ENCODE measurements at regions not wholly inside any gene's neighbourhood (a gene's known extent, or its start where the extent isn't known, plus 50 kb on each side); places are given as distances from the start of the nearest gene placed in this dataset.
"Not testable (repeated sequence)": the region's sequence is repeated elsewhere in the genome, so short reads cannot be mapped to it uniquely, and the experiment has no call there.

DNA sequence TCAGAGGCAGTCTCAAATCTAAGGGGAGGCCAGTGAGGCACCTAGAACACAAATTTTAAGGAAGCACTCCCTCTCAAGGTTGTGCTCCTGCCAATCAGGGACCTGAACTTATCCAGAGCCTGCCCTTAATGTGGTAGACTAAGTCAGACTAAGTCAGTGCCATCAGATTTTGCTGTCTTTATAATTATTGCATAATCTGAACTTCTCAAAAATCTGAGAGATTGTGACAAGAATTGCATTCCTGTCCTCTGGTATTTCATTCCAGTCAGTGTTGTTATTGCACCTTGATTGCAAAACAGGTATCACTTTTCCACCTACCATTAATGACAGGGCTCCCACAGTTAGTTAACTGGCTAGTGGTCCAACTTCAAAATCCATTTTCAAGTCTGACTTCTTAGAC is 197.1 kb upstream of the HCN1 start:
- intact Hi-C loops (cut with micrococcal nuclease; ENCODE audit: unreplicated experiment): no loop called here
- H3K4me1 ChIP-seq (ENCODE audit: control insufficient read depth, insufficient read depth, low read length): no peaks in the 10 kb centered on the region
- POLR2A ChIA-PET: no interaction called here

DNA sequence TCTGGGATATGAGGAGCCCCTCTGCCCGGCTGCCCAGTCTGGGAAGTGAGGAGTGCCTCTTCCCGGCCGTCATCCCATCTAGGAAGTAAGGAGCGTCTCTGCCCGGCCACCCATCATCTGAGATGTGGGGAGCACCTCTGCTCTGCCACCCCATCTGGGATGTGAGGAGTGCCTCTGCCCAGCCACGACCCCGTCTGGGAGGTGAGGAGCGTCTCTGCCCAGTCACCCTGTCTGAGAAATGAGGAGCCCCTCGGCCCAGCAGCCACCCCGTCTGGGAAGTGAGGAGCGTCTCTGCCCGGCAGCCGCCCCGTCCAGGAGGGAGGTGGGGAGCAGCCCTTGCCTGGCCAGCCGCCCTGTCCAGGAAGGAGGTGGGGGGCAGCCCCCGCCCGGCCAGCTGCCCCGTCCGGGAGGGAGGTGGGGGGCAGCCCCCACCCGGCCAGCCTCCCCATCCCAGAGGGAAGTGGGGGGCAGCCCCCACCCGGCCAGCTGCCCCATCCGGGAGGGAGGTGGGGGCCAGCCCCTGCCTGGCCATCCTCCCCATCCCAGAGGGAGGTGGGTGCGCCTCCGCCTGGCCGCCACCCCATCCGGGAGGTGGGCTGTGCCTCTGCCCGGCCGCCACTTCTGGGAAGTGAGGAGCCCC is 194.4 kb upstream of the HCN1 start:
- in situ Hi-C loops (cut with HindIII; ENCODE audit: low pct_unique_long_range_greater_than_20kb, low sequenced_read_pairs); H3K4me3 ChIP-seq (ENCODE audit: low read depth in 2 of 2, low read length in 2 of 2); DNase-seq (ENCODE audit: low read depth, low spot score); H3K27me3 ChIP-seq (ENCODE audit: control insufficient read depth, insufficient read depth, low read length); H3K36me3 ChIP-seq (ENCODE audit: control insufficient read depth, insufficient read depth, low read length); H3K4me1 ChIP-seq (ENCODE audit: control insufficient read depth, insufficient read depth, low read length); POLR2A ChIA-PET; intact Hi-C loops (cut with micrococcal nuclease; ENCODE audit: unreplicated experiment); H3K27ac ChIP-seq (ENCODE audit: low read length); ATAC-seq; BruUV-seq (replicated peaks); H3K9me3 ChIP-seq (ENCODE audit: control insufficient read depth, insufficient read depth, low read depth, low read length); CTCF ChIA-PET: not testable (repeated sequence)

More for the DNA sequence above, 197.1 kb upstream of the HCN1 start:
- CTCF ChIA-PET: no interaction called here
- H3K36me3 ChIP-seq (ENCODE audit: control insufficient read depth, insufficient read depth, low read length): no peaks in the 10 kb centered on the region
- ATAC-seq (no peak), DNase-seq (ENCODE audit: low read depth, low spot score) (no peak)
- H3K27me3 ChIP-seq (ENCODE audit: control insufficient read depth, insufficient read depth, low read length): no peaks in the 10 kb centered on the region
- H3K27ac ChIP-seq (ENCODE audit: low read length): no peak overlapping the region
- in situ Hi-C loops (cut with HindIII; ENCODE audit: low pct_unique_long_range_greater_than_20kb, low sequenced_read_pairs): no loop called here
- H3K4me3 ChIP-seq (ENCODE audit: low read depth in 2 of 2, low read length in 2 of 2): no peak overlapping the region
- no TSS peak for BruUV-seq (replicated peaks)
- H3K9me3 ChIP-seq (ENCODE audit: control insufficient read depth, insufficient read depth, low read depth, low read length): peaks cover 3% of the 10 kb centered on the region; the same call in 1 of the 2 replicates
- TF ChIP-seq POLR2AphosphoS5 (IDR thresholded peaks at IDR 0.05; ENCODE audit: low read depth, low read length): no peak
- TF ChIP-seq, protein P1, sequence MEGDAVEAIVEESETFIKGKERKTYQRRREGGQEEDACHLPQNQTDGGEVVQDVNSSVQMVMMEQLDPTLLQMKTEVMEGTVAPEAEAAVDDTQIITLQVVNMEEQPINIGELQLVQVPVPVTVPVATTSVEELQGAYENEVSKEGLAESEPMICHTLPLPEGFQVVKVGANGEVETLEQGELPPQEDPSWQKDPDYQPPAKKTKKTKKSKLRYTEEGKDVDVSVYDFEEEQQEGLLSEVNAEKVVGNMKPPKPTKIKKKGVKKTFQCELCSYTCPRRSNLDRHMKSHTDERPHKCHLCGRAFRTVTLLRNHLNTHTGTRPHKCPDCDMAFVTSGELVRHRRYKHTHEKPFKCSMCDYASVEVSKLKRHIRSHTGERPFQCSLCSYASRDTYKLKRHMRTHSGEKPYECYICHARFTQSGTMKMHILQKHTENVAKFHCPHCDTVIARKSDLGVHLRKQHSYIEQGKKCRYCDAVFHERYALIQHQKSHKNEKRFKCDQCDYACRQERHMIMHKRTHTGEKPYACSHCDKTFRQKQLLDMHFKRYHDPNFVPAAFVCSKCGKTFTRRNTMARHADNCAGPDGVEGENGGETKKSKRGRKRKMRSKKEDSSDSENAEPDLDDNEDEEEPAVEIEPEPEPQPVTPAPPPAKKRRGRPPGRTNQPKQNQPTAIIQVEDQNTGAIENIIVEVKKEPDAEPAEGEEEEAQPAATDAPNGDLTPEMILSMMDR (IDR thresholded peaks at IDR 0.05): no peak
- TF ChIP-seq SIN3A (IDR thresholded peaks at IDR 0.05; ENCODE audit: borderline replicate concordance, insufficient read depth, low read depth, low read length): no peak
- TF ChIP-seq TCF7L2 (IDR thresholded peaks at IDR 0.05; ENCODE audit: low read depth, low read length): no peak
- TF ChIP-seq, protein P2, sequence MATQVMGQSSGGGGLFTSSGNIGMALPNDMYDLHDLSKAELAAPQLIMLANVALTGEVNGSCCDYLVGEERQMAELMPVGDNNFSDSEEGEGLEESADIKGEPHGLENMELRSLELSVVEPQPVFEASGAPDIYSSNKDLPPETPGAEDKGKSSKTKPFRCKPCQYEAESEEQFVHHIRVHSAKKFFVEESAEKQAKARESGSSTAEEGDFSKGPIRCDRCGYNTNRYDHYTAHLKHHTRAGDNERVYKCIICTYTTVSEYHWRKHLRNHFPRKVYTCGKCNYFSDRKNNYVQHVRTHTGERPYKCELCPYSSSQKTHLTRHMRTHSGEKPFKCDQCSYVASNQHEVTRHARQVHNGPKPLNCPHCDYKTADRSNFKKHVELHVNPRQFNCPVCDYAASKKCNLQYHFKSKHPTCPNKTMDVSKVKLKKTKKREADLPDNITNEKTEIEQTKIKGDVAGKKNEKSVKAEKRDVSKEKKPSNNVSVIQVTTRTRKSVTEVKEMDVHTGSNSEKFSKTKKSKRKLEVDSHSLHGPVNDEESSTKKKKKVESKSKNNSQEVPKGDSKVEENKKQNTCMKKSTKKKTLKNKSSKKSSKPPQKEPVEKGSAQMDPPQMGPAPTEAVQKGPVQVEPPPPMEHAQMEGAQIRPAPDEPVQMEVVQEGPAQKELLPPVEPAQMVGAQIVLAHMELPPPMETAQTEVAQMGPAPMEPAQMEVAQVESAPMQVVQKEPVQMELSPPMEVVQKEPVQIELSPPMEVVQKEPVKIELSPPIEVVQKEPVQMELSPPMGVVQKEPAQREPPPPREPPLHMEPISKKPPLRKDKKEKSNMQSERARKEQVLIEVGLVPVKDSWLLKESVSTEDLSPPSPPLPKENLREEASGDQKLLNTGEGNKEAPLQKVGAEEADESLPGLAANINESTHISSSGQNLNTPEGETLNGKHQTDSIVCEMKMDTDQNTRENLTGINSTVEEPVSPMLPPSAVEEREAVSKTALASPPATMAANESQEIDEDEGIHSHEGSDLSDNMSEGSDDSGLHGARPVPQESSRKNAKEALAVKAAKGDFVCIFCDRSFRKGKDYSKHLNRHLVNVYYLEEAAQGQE (IDR thresholded peaks at IDR 0.05; ENCODE audit: insufficient read depth in 1 of 2, low read depth in 2 of 2, low read length in 1 of 2): no peak

DNA sequence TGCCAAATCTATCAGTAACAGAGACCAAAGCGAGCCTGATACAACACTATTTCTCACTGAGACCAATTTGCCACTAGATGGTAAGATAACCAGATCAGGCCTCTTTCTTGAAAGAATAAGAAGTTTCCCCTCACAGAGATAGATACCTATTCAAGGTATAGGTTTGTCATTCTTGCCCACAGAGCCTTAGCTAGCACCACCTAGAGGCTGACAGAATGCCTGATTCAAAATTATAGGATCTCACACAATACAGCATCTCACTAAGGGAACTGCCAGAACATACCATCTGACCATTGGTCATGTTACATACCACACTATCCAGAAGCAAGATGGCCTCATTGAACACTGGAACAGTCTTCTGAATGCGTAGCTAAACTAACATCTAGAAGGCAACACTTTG is 166.6 kb upstream of the HCN1 start:
- intact Hi-C loops (cut with micrococcal nuclease; ENCODE audit: unreplicated experiment) (no loop called here), in situ Hi-C loops (cut with HindIII; ENCODE audit: low pct_unique_long_range_greater_than_20kb, low sequenced_read_pairs) (no loop called here)
- H3K4me1 ChIP-seq (ENCODE audit: control insufficient read depth, insufficient read depth, low read length): no peaks in the 10 kb centered on the region
- ATAC-seq (no peak), DNase-seq (ENCODE audit: low read depth, low spot score) (no peak)
- H3K9me3 ChIP-seq (ENCODE audit: control insufficient read depth, insufficient read depth, low read depth, low read length): 0 out of 2 replicates have a peak, but pooled peaks cover 6% of the 10 kb centered on the region
- TF ChIP-seq TCF7L2 (IDR thresholded peaks at IDR 0.05; ENCODE audit: low read depth, low read length): no peak
- no TSS peak for BruUV-seq (replicated peaks)
- CTCF ChIA-PET: no interaction called here
- H3K27me3 ChIP-seq (ENCODE audit: control insufficient read depth, insufficient read depth, low read length): no peaks in the 10 kb centered on the region
- POLR2A ChIA-PET: no interaction called here
- H3K36me3 ChIP-seq (ENCODE audit: control insufficient read depth, insufficient read depth, low read length): no peaks in the 10 kb centered on the region
- no peak overlapping the region for H3K27ac ChIP-seq (ENCODE audit: low read length)
- H3K4me3 ChIP-seq (ENCODE audit: low read depth in 2 of 2, low read length in 2 of 2): no peak overlapping the region
